PC-9 (cell line): ENCODE measurements at regions not wholly inside any gene's neighbourhood (a gene's known extent, or its start where the extent isn't known, plus 50 kb on each side); places are given as distances from the start of the nearest gene placed in this dataset.

ENCODE experiments used
- CTCF ChIP-seq: fragments of 200-600 bp; sonication (generic); conservative IDR thresholded peaks from 2 replicates; pipeline ENCODE4 v1.6.1; 2017; ENCODE audit warnings: mixed run types, antibody characterized with exemption, mild to moderate bottlenecking, moderate library complexity
- EZH2 ChIP-seq: fragments of 200-600 bp; sonication (generic); IDR thresholded peaks from 2 replicates; pipeline ENCODE4 v1.8.0; 2017; ENCODE audit warnings: antibody characterized with exemption, low read depth

- no peak for TF ChIP-seq EZH2
- no peak for TF ChIP-seq CTCF
These were observed 1171.9 kb downstream of the EFNB2 start for GRCh38 chr13:105363261-105364190.
